ENCODE measurements at regions not wholly inside any gene's neighbourhood (a gene's known extent, or its start where the extent isn't known, plus 50 kb on each side); places are given as distances from the start of the nearest gene placed in this dataset.

- dilution Hi-C loops (cut with MboI; ENCODE audit: extremely low pct_ligation_motif_present, low sequenced_read_pairs), result no loop called here
- Histone ChIP-seq H4K20me1 (ENCODE audit: control insufficient read depth, extremely low read depth, insufficient read depth, low read length) (no peaks in the 10 kb centered on the region), H3K4me1 (ENCODE audit: control insufficient read depth, extremely low read depth, insufficient read depth, low read length) (no peaks in the 10 kb centered on the region), H3K27ac (ENCODE audit: control insufficient read depth, insufficient read depth, low read length) (no peak overlapping the region), H2AFZ (ENCODE audit: control insufficient read depth, low read length) (no peak overlapping the region), H3K9ac (ENCODE audit: control insufficient read depth, extremely low read depth, insufficient read depth, low read length) (no peak overlapping the region), H3K9me1 (ENCODE audit: control insufficient read depth, extremely low read depth, insufficient read depth, low read length) (no peaks in the 10 kb centered on the region), H3K36me3 (ENCODE audit: control insufficient read depth in 2 of 2, extremely low read depth in 1 of 2, insufficient read depth in 2 of 2, low read length in 2 of 2) (no peaks in the 10 kb centered on the region), H3K4me2 (ENCODE audit: control insufficient read depth, extremely low read depth, insufficient read depth, low read depth, low read length) (no peak overlapping the region), H3K79me2 (ENCODE audit: control insufficient read depth, insufficient read depth, low read length) (no peaks in the 10 kb centered on the region), H3K27me3 (ENCODE audit: control insufficient read depth, extremely low read depth, insufficient read depth, low read length) (no peaks in the 10 kb centered on the region), H3K9me3 (ENCODE audit: control insufficient read depth, low read depth, low read length) (no peaks in the 10 kb centered on the region), H3K4me3 (ENCODE audit: control insufficient read depth in 2 of 3, extremely low read depth in 1 of 3, insufficient read depth in 2 of 3, low read depth in 1 of 3, low read length in 3 of 3) (no peak overlapping the region)
- no peak for DNase-seq (ENCODE audit: low read depth, low spot score)
- no peak for TF ChIP-seq EZH2 (IDR thresholded peaks at IDR 0.05; ENCODE audit: low read length)
- no peak for TF ChIP-seq CTCF (optimal IDR thresholded peaks at IDR 0.05 in 1 of 3, IDR thresholded peaks at IDR 0.05 in 1 of 3, conservative IDR thresholded peaks at IDR 0.05 in 1 of 3; ENCODE audit: extremely low read depth in 1 of 3, insufficient read depth in 2 of 3, low read length in 3 of 3)
- FAIRE-seq, result no peak
These were observed 165.5 kb upstream of the WSCD2 start for GRCh38 chr12:107963635-107964034.

- FAIRE-seq (no peak), DNase-seq (ENCODE audit: low read depth, low spot score) (no peak)
- no peaks in the 10 kb centered on the region for H3K79me2 ChIP-seq (ENCODE audit: control insufficient read depth, insufficient read depth, low read length)
- H3K4me1 ChIP-seq (ENCODE audit: control insufficient read depth, extremely low read depth, insufficient read depth, low read length), result no peaks in the 10 kb centered on the region
- H2AFZ ChIP-seq (ENCODE audit: control insufficient read depth, low read length), result no peak overlapping the region
- no peak overlapping the region for H3K4me3 ChIP-seq (ENCODE audit: control insufficient read depth in 2 of 3, extremely low read depth in 1 of 3, insufficient read depth in 2 of 3, low read depth in 1 of 3, low read length in 3 of 3)
- H3K9ac ChIP-seq (ENCODE audit: control insufficient read depth, extremely low read depth, insufficient read depth, low read length), result no peak overlapping the region
- no peaks in the 10 kb centered on the region for H3K9me1 ChIP-seq (ENCODE audit: control insufficient read depth, extremely low read depth, insufficient read depth, low read length)
- H3K27ac ChIP-seq (ENCODE audit: control insufficient read depth, insufficient read depth, low read length), result no peak overlapping the region
- dilution Hi-C loops (cut with MboI; ENCODE audit: extremely low pct_ligation_motif_present, low sequenced_read_pairs), result no loop called here
- no peak overlapping the region for H3K4me2 ChIP-seq (ENCODE audit: control insufficient read depth, extremely low read depth, insufficient read depth, low read depth, low read length)
- no peaks in the 10 kb centered on the region for H3K27me3 ChIP-seq (ENCODE audit: control insufficient read depth, extremely low read depth, insufficient read depth, low read length)
- no peaks in the 10 kb centered on the region for H4K20me1 ChIP-seq (ENCODE audit: control insufficient read depth, extremely low read depth, insufficient read depth, low read length)
- no peaks in the 10 kb centered on the region for H3K9me3 ChIP-seq (ENCODE audit: control insufficient read depth, low read depth, low read length)
- no peaks in the 10 kb centered on the region for H3K36me3 ChIP-seq (ENCODE audit: control insufficient read depth in 2 of 2, extremely low read depth in 1 of 2, insufficient read depth in 2 of 2, low read length in 2 of 2)
- no peak for TF ChIP-seq EZH2 (IDR thresholded peaks at IDR 0.05; ENCODE audit: low read length)
These were observed 161.9 kb upstream of the WSCD2 start for GRCh38 chr12:107967170-107967569.

GRCh38 chr12:107973950-107974349 is 155.1 kb upstream of the WSCD2 start:
- Histone ChIP-seq H3K9ac (ENCODE audit: control insufficient read depth, extremely low read depth, insufficient read depth, low read length) (no peak overlapping the region), H3K36me3 (ENCODE audit: control insufficient read depth in 2 of 2, extremely low read depth in 1 of 2, insufficient read depth in 2 of 2, low read length in 2 of 2) (no peaks in the 10 kb centered on the region), H3K27ac (ENCODE audit: control insufficient read depth, insufficient read depth, low read length) (no peak overlapping the region), H3K79me2 (ENCODE audit: control insufficient read depth, insufficient read depth, low read length) (no peaks in the 10 kb centered on the region), H3K27me3 (ENCODE audit: control insufficient read depth, extremely low read depth, insufficient read depth, low read length) (no peaks in the 10 kb centered on the region), H3K4me3 (ENCODE audit: control insufficient read depth in 2 of 3, extremely low read depth in 1 of 3, insufficient read depth in 2 of 3, low read depth in 1 of 3, low read length in 3 of 3) (no peak overlapping the region), H3K4me2 (ENCODE audit: control insufficient read depth, extremely low read depth, insufficient read depth, low read depth, low read length) (no peak overlapping the region), H3K9me1 (ENCODE audit: control insufficient read depth, extremely low read depth, insufficient read depth, low read length) (no peaks in the 10 kb centered on the region), H3K4me1 (ENCODE audit: control insufficient read depth, extremely low read depth, insufficient read depth, low read length) (no peaks in the 10 kb centered on the region), H3K9me3 (ENCODE audit: control insufficient read depth, low read depth, low read length) (no peaks in the 10 kb centered on the region), H2AFZ (ENCODE audit: control insufficient read depth, low read length) (no peak overlapping the region), H4K20me1 (ENCODE audit: control insufficient read depth, extremely low read depth, insufficient read depth, low read length) (no peaks in the 10 kb centered on the region)
- dilution Hi-C loops (cut with MboI; ENCODE audit: extremely low pct_ligation_motif_present, low sequenced_read_pairs), result no loop called here
- DNase-seq (ENCODE audit: low read depth, low spot score) (no peak), FAIRE-seq (no peak)
- no peak for TF ChIP-seq EZH2 (IDR thresholded peaks at IDR 0.05; ENCODE audit: low read length)
- no peak for TF ChIP-seq CTCF (optimal IDR thresholded peaks at IDR 0.05 in 1 of 3, IDR thresholded peaks at IDR 0.05 in 1 of 3, conservative IDR thresholded peaks at IDR 0.05 in 1 of 3; ENCODE audit: extremely low read depth in 1 of 3, insufficient read depth in 2 of 3, low read length in 3 of 3)
